Liver (tissue), 3 donors: ENCODE measurements at regions not wholly inside any gene's neighbourhood (a gene's known extent, or its start where the extent isn't known, plus 50 kb on each side); places are given as distances from the start of the nearest gene placed in this dataset.

Experiments
- ATF3 ChIP-seq: IDR thresholded peaks from 2 replicates; pipeline ENCODE4 v1.6.1; 2016; ENCODE audit warnings: antibody characterized with exemption
- CTCF ChIP-seq: fragments of 150-350 bp; IDR thresholded peaks from 2 replicates; pipeline ENCODE4 v1.5.1; 2017; ENCODE audit warnings: improper control_type of control experiment, low read depth, low read length; ENCODE audit not compliant: missing input control
- EGR1 ChIP-seq, 2 donors: IDR thresholded peaks; 2 replicates each; pipeline ENCODE4 v1.6.1; 2016 to 2018; ENCODE audit warnings: antibody characterized with exemption in 2 of 2, low read depth in 2 of 2
- FOXA2 ChIP-seq: IDR thresholded peaks from 2 replicates; pipeline ENCODE4 v1.6.1; 2016; ENCODE audit warnings: antibody characterized with exemption
- GABPA ChIP-seq, 2 donors: IDR thresholded peaks in 1 of 2; conservative IDR thresholded peaks in 1 of 2; 2 replicates each; pipeline ENCODE4 v1.6.1; 2016; ENCODE audit warnings: antibody characterized with exemption in 2 of 2, mild to moderate bottlenecking in 1 of 2, moderate library complexity in 1 of 2
- JUND ChIP-seq, 2 donors: IDR thresholded peaks; 2 replicates each; pipeline ENCODE4 v1.6.1; 2016; ENCODE audit warnings: antibody characterized with exemption in 2 of 2
- MAX ChIP-seq: IDR thresholded peaks from 2 replicates; pipeline ENCODE4 v1.6.1; 2016; ENCODE audit warnings: antibody characterized with exemption
- NR2F2 ChIP-seq: IDR thresholded peaks from 2 replicates; pipeline ENCODE4 v1.6.1; 2016; ENCODE audit warnings: antibody characterized with exemption
- RAD21 ChIP-seq, 2 donors: IDR thresholded peaks; 2 replicates each; pipeline ENCODE4 v1.6.1; 2016; ENCODE audit warnings: antibody characterized with exemption in 2 of 2, mild to moderate bottlenecking in 2 of 2
- REST ChIP-seq: IDR thresholded peaks from 2 replicates; pipeline ENCODE4 v1.6.1; 2016; ENCODE audit warnings: antibody characterized with exemption, mild to moderate bottlenecking
- SP1 ChIP-seq: IDR thresholded peaks from 2 replicates; pipeline ENCODE4 v1.6.1; 2018; ENCODE audit warnings: antibody characterized with exemption, mild to moderate bottlenecking
- TAF1 ChIP-seq: conservative IDR thresholded peaks from 2 replicates; pipeline ENCODE4 v1.6.1; 2016; ENCODE audit warnings: antibody characterized with exemption, mild to moderate bottlenecking
- YY1 ChIP-seq: IDR thresholded peaks from 2 replicates; pipeline ENCODE4 v1.6.1; 2016; ENCODE audit warnings: antibody characterized with exemption, mild to moderate bottlenecking
- ZBTB33 ChIP-seq: IDR thresholded peaks from 2 replicates; pipeline ENCODE4 v1.6.1; 2016; ENCODE audit warnings: antibody characterized with exemption
- donor health status: healthy.
- donor health status: healthy.

GRCh38 chr2:526918-527317 is 150.3 kb downstream of the TMEM18 start:
- TF ChIP-seq CTCF: no peak
- TF ChIP-seq REST: no peak
- no peak for TF ChIP-seq RAD21 (IDR thresholded peaks at IDR 0.05)
- TF ChIP-seq JUND (IDR thresholded peaks at IDR 0.05): no peak
- TF ChIP-seq ZBTB33: no peak
- no peak for TF ChIP-seq GABPA (IDR thresholded peaks at IDR 0.05 in 1 of 2, conservative IDR thresholded peaks at IDR 0.05 in 1 of 2)
- TF ChIP-seq MAX: no peak
- no peak for TF ChIP-seq TAF1
- TF ChIP-seq SP1: no peak
- no peak for TF ChIP-seq YY1
- no peak for TF ChIP-seq EGR1 (IDR thresholded peaks at IDR 0.05; ENCODE audit: low read depth in 2 of 2)
- TF ChIP-seq NR2F2: no peak
- no peak for TF ChIP-seq FOXA2
- no peak for TF ChIP-seq ATF3
